HFFc6 (cell line): ENCODE measurements at regions not wholly inside any gene's neighbourhood (a gene's known extent, or its start where the extent isn't known, plus 50 kb on each side); places are given as distances from the start of the nearest gene placed in this dataset.
"Not testable (repeated sequence)": the region's sequence is repeated elsewhere in the genome, so short reads cannot be mapped to it uniquely, and the experiment has no call there.

Experiments
- DNase-seq: peaks from one replicate; pipeline ENCODE4 v3.0.0-alpha.2; 2018
- H3K27ac Mint-ChIP-seq: 2 replicates; pipeline ENCODE4 v1.8.0; 2020; ENCODE audit warnings: mild to moderate bottlenecking, mixed read lengths
- H3K27me3 Mint-ChIP-seq: 2 replicates; pipeline ENCODE4 v1.8.0; 2021; ENCODE audit warnings: mild to moderate bottlenecking, moderate library complexity, mixed read lengths; ENCODE audit not compliant: insufficient read depth
- H3K36me3 Mint-ChIP-seq: 2 replicates; pipeline ENCODE4 v1.8.0; 2021; ENCODE audit warnings: low read depth, mixed read lengths
- H3K4me1 Mint-ChIP-seq: 2 replicates; pipeline ENCODE4 v1.8.0; 2020; ENCODE audit warnings: low read depth, mixed read lengths
- H3K4me3 Mint-ChIP-seq: 2 replicates; pipeline ENCODE4 v1.8.0; 2020; ENCODE audit warnings: mild to moderate bottlenecking, moderate library complexity, mixed read lengths
- H3K9me3 Mint-ChIP-seq: 2 replicates; pipeline ENCODE4 v1.8.0; 2020; ENCODE audit warnings: mild to moderate bottlenecking, mixed read lengths
- TF ChIP-seq, protein P1 (sequence below): fragments of 200-600 bp; sonication (generic); IDR thresholded peaks from 2 replicates; pipeline ENCODE4 v1.5.0; 2021; ENCODE audit warnings: antibody characterized with exemption, mild to moderate bottlenecking

- TF ChIP-seq, protein P1, sequence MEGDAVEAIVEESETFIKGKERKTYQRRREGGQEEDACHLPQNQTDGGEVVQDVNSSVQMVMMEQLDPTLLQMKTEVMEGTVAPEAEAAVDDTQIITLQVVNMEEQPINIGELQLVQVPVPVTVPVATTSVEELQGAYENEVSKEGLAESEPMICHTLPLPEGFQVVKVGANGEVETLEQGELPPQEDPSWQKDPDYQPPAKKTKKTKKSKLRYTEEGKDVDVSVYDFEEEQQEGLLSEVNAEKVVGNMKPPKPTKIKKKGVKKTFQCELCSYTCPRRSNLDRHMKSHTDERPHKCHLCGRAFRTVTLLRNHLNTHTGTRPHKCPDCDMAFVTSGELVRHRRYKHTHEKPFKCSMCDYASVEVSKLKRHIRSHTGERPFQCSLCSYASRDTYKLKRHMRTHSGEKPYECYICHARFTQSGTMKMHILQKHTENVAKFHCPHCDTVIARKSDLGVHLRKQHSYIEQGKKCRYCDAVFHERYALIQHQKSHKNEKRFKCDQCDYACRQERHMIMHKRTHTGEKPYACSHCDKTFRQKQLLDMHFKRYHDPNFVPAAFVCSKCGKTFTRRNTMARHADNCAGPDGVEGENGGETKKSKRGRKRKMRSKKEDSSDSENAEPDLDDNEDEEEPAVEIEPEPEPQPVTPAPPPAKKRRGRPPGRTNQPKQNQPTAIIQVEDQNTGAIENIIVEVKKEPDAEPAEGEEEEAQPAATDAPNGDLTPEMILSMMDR = no peak
- peak; percentile 71 for DNase-seq
- H3K4me1 Mint-ChIP-seq = peaks cover 24% of the 10 kb centered on the region; the same call in 1 of the 2 replicates
- H3K27ac Mint-ChIP-seq = peak overlapping the region; percentile 66; the same call in 1 of the 2 replicates
- peaks cover 7% of the 10 kb centered on the region for H3K36me3 Mint-ChIP-seq
- peaks cover 10% of the 10 kb centered on the region; the same call in 1 of the 2 replicates for H3K9me3 Mint-ChIP-seq
- H3K27me3 Mint-ChIP-seq = peaks cover 2% of the 10 kb centered on the region
- H3K4me3 Mint-ChIP-seq = peak overlapping the region; percentile 60
Observed at GRCh38 chrX:981791-982626, 230.4 kb downstream of the CRLF2 start.

GRCh38 chrX:980587-981235, 231.7 kb downstream of the CRLF2 start:
- TF ChIP-seq, protein P1 = no peak
- no peak for DNase-seq
- Mint-ChIP-seq H3K27me3 (peaks cover 2% of the 10 kb centered on the region), H3K9me3 (peaks cover 19% of the 10 kb centered on the region; the same call in 1 of the 2 replicates), H3K27ac (peak overlapping the region; percentile 66; the same call in 1 of the 2 replicates), H3K36me3 (peaks cover 7% of the 10 kb centered on the region), H3K4me3 (no peak overlapping the region), H3K4me1 (peaks cover 24% of the 10 kb centered on the region; the same call in 1 of the 2 replicates)

- not testable (repeated sequence) for DNase-seq, H3K4me3 Mint-ChIP-seq, H3K27ac Mint-ChIP-seq, H3K27me3 Mint-ChIP-seq, H3K36me3 Mint-ChIP-seq
- Mint-ChIP-seq H3K4me1 (peaks cover 24% of the 10 kb centered on the region; the same call in 1 of the 2 replicates), H3K9me3 (peaks cover 23% of the 10 kb centered on the region; the same call in 1 of the 2 replicates)
Observed at GRCh38 chrX:979127-979526, 233.3 kb downstream of the CRLF2 start.

DNA sequence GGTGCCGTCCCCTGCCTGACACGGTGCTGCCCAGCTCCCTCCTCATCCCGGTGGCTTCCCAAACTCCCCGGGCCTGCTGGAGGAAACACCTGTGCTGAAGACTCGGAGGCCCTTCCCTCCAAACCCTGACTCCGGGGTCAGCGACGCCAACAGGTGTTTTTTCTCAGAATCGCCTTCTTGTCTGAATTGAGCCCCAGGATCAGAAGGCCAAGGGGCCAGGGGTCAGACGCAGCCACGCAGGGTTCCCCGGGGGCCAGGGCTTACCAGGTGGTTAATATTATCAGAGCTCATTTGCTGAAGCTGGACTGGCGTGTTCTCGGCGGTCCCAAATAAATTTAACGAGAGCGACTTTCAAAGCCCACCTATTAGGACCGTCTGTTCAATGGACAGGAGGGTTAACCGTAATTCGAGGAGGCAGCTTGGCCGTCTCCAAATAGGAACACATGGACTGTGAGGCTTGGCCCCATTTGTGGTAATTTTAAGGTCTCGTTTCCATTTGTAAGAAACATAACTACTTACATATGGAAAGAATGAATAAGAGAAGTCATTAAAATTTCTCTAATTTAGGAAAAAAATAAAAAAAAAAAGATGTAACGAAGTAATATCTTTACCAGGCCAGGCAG, 239.3 kb downstream of the CRLF2 start:
- Mint-ChIP-seq H3K4me3 (no peak overlapping the region), H3K27ac (no peak overlapping the region), H3K27me3 (no peaks in the 10 kb centered on the region; the same call in 1 of the 2 replicates), H3K9me3 (peaks cover 20% of the 10 kb centered on the region; the same call in 1 of the 2 replicates), H3K4me1 (no peaks in the 10 kb centered on the region), H3K36me3 (no peaks in the 10 kb centered on the region; the same call in 1 of the 2 replicates)
- TF ChIP-seq, protein P1 = no peak
- no peak for DNase-seq

GRCh38 chrX:968148-968965, 244.1 kb downstream of the CRLF2 start:
- Mint-ChIP-seq H3K4me3 (no peak overlapping the region), H3K36me3 (no peaks in the 10 kb centered on the region), H3K27me3 (peaks cover 10% of the 10 kb centered on the region), H3K27ac (no peak overlapping the region), H3K4me1 (peaks cover 8% of the 10 kb centered on the region), H3K9me3 (no peaks in the 10 kb centered on the region)
- no peak for DNase-seq
- TF ChIP-seq, protein P1 = no peak
